ENCODE measurements at regions not wholly inside any gene's neighbourhood (a gene's known extent, or its start where the extent isn't known, plus 50 kb on each side); places are given as distances from the start of the nearest gene placed in this dataset.

GRCh38 chr3:70722018-70722417, 409.6 kb upstream of the MDFIC2 start:
- TF ChIP-seq CTCF (IDR thresholded peaks at IDR 0.05; ENCODE audit: insufficient read depth, low read length, poor library complexity, severe bottlenecking) (no peak), EZH2phosphoT487 (conservative IDR thresholded peaks at IDR 0.05; ENCODE audit: low read length) (no peak)

All from SU-DHL-6 (cell line).